Umbilical cord (tissue), 1 donor: ENCODE measurements at regions not wholly inside any gene's neighbourhood (a gene's known extent, or its start where the extent isn't known, plus 50 kb on each side); places are given as distances from the start of the nearest gene placed in this dataset.

Experiments used
- DNase-seq: peaks from one replicate; pipeline ENCODE4 v3.0.0-alpha.2; 2015; ENCODE audit warnings: low spot score

GRCh38 chr5:4065472-4066320 lies 470.1 kb downstream of the IRX1 start:
- peak; percentile 76 for DNase-seq

GRCh38 chr5:4068171-4068570 lies 472.5 kb downstream of the IRX1 start:
- DNase-seq: peak; percentile 43

- DNase-seq: no peak
Measured at GRCh38 chr5:4078544-4078943, 482.9 kb downstream of the IRX1 start.

GRCh38 chr5:4079831-4080230 lies 484.2 kb downstream of the IRX1 start:
- no peak for DNase-seq

GRCh38 chr5:4080370-4080769 lies 484.7 kb downstream of the IRX1 start:
- DNase-seq: no peak

- DNase-seq: no peak
Measured at GRCh38 chr5:4081059-4081458, 485.4 kb downstream of the IRX1 start.

GRCh38 chr5:4081466-4081865 lies 485.8 kb downstream of the IRX1 start:
- DNase-seq: no peak

GRCh38 chr5:4082966-4083564 lies 487.4 kb downstream of the IRX1 start:
- DNase-seq: no peak

- no peak for DNase-seq
Measured at GRCh38 chr5:4083591-4084337, 488.1 kb downstream of the IRX1 start.

GRCh38 chr5:4086081-4086480 lies 490.4 kb downstream of the IRX1 start:
- DNase-seq: no peak

- DNase-seq: no peak
Measured at GRCh38 chr5:4087110-4087509, 491.5 kb downstream of the IRX1 start.

GRCh38 chr5:4089087-4089486 lies 493.5 kb downstream of the IRX1 start:
- no peak for DNase-seq

GRCh38 chr5:4093236-4093635 lies 497.6 kb downstream of the IRX1 start:
- no peak for DNase-seq

GRCh38 chr5:4093970-4094369 lies 498.3 kb downstream of the IRX1 start:
- no peak for DNase-seq

GRCh38 chr5:4095918-4096630 lies 500.4 kb downstream of the IRX1 start:
- no peak for DNase-seq

GRCh38 chr5:4097199-4097598 lies 501.6 kb downstream of the IRX1 start:
- DNase-seq: no peak

GRCh38 chr5:4098226-4098625 lies 502.6 kb downstream of the IRX1 start:
- DNase-seq: no peak

- DNase-seq: no peak
Measured at GRCh38 chr5:4099386-4099785, 503.8 kb downstream of the IRX1 start.

- DNase-seq: no peak
Measured at GRCh38 chr5:4100739-4101138, 505.1 kb downstream of the IRX1 start.

- no peak for DNase-seq
Measured at GRCh38 chr5:4101189-4101588, 505.6 kb downstream of the IRX1 start.

- DNase-seq: no peak
Measured at GRCh38 chr5:4104831-4105597, 509.4 kb downstream of the IRX1 start.
